A549 (cell line): ENCODE measurements at regions not wholly inside any gene's neighbourhood (a gene's known extent, or its start where the extent isn't known, plus 50 kb on each side); places are given as distances from the start of the nearest gene placed in this dataset.

Experiments used
- CBX2 ChIP-seq: fragments of 200-600 bp; sonication (generic); IDR thresholded peaks from 2 replicates; pipeline ENCODE4 v1.6.1; 2016; ENCODE audit warnings: low read depth, mild to moderate bottlenecking, borderline replicate concordance
- CTCF ChIP-seq: fragments of >200 bp; sonication (Bioruptor Twin); formaldehyde crosslinking; IDR thresholded peaks from 3 replicates; pipeline ENCODE4 v1.5.1; 2016
- ELK1 ChIP-seq: fragments of 150-350 bp; IDR thresholded peaks from 2 replicates; pipeline ENCODE4 v1.6.1; 2014; ENCODE audit warnings: low read depth, mild to moderate bottlenecking, low read length
- ESRRA ChIP-seq: fragments of 150-350 bp; IDR thresholded peaks from 2 replicates; pipeline ENCODE4 v1.6.1; 2014; ENCODE audit warnings: mild to moderate bottlenecking, low read length, borderline replicate concordance
- MAX ChIP-seq: IDR thresholded peaks from 2 replicates; pipeline ENCODE4 v1.6.1; 2012
- MAZ ChIP-seq: fragments of 150-350 bp; IDR thresholded peaks from 2 replicates; pipeline ENCODE4 v1.6.1; 2014; ENCODE audit warnings: antibody characterized with exemption, low read depth, low read length, borderline replicate concordance
- POLR2A ChIP-seq: IDR thresholded peaks from 2 replicates; pipeline ENCODE4 v1.6.1; 2012; ENCODE audit warnings: mild to moderate bottlenecking, low read length

- TF ChIP-seq CTCF (no peak), ELK1 (no peak), MAZ (no peak), POLR2A (no peak), CBX2 (no peak), ESRRA (no peak), MAX (no peak)
Measured at GRCh38 chr18:40993363-40993762, 961.7 kb upstream of the PIK3C3 start.
